ENCODE measurements at regions not wholly inside any gene's neighbourhood (a gene's known extent, or its start where the extent isn't known, plus 50 kb on each side); places are given as distances from the start of the nearest gene placed in this dataset.

- peak; percentile 81 for DNase-seq (ENCODE audit: low read depth)
- no peak overlapping the region for H3K4me3 ChIP-seq (ENCODE audit: control insufficient read depth, low read depth, low read length)
- TF ChIP-seq CTCF (IDR thresholded peaks at IDR 0.05; ENCODE audit: control insufficient read depth, insufficient read depth, low read depth, low read length, missing control alignments), result no peak
These were observed 144.1 kb upstream of the PEX5L start for GRCh38 chr3:180180795-180181194.

GRCh38 chr3:180181387-180181786 is 144.7 kb upstream of the PEX5L start:
- no peak for TF ChIP-seq CTCF (IDR thresholded peaks at IDR 0.05; ENCODE audit: control insufficient read depth, insufficient read depth, low read depth, low read length, missing control alignments)
- H3K4me3 ChIP-seq (ENCODE audit: control insufficient read depth, low read depth, low read length), result no peak overlapping the region
- no peak for DNase-seq (ENCODE audit: low read depth)

- no peak for TF ChIP-seq CTCF (IDR thresholded peaks at IDR 0.05; ENCODE audit: control insufficient read depth, insufficient read depth, low read depth, low read length, missing control alignments)
- DNase-seq (ENCODE audit: low read depth), result no peak
- H3K4me3 ChIP-seq (ENCODE audit: control insufficient read depth, low read depth, low read length), result no peak overlapping the region
These were observed 146.6 kb upstream of the PEX5L start for GRCh38 chr3:180183346-180183745.

GRCh38 chr3:180184816-180185215 is 148.1 kb upstream of the PEX5L start:
- no peak for TF ChIP-seq CTCF (IDR thresholded peaks at IDR 0.05; ENCODE audit: control insufficient read depth, insufficient read depth, low read depth, low read length, missing control alignments)
- DNase-seq (ENCODE audit: low read depth), result peak; percentile 81
- H3K4me3 ChIP-seq (ENCODE audit: control insufficient read depth, low read depth, low read length), result no peak overlapping the region

GRCh38 chr3:180185650-180186049 is 148.9 kb upstream of the PEX5L start:
- H3K4me3 ChIP-seq (ENCODE audit: control insufficient read depth, low read depth, low read length), result no peak overlapping the region
- no peak for TF ChIP-seq CTCF (IDR thresholded peaks at IDR 0.05; ENCODE audit: control insufficient read depth, insufficient read depth, low read depth, low read length, missing control alignments)
- DNase-seq (ENCODE audit: low read depth), result no peak

- no peak for TF ChIP-seq CTCF (IDR thresholded peaks at IDR 0.05; ENCODE audit: control insufficient read depth, insufficient read depth, low read depth, low read length, missing control alignments)
- DNase-seq (ENCODE audit: low read depth), result no peak
- no peak overlapping the region for H3K4me3 ChIP-seq (ENCODE audit: control insufficient read depth, low read depth, low read length)
These were observed 152.0 kb upstream of the PEX5L start for GRCh38 chr3:180188512-180189309.
